GM23338 (cell line): ENCODE measurements at regions not wholly inside any gene's neighbourhood (a gene's known extent, or its start where the extent isn't known, plus 50 kb on each side); places are given as distances from the start of the nearest gene placed in this dataset.

Experiments
- ATAC-seq: fragments of 200-7000 bp; cut with Tn5 transposase; 3 replicates; pipeline ENCODE4 v1.9.1; 2020
- DNase-seq: peaks from one replicate; pipeline ENCODE4 v3.0.0-alpha.2; 2015; ENCODE audit warnings: low spot score
- H2AFZ ChIP-seq: fragments of 200-600 bp; sonication (generic); 2 replicates; pipeline ENCODE4 v1.8.0; 2016; ENCODE audit warnings: antibody characterized with exemption, mild to moderate bottlenecking, moderate library complexity
- H3F3A ChIP-seq: fragments of 200-600 bp; sonication (generic); replicated peaks from 2 replicates; pipeline ENCODE4 v1.8.0; 2017; ENCODE audit warnings: antibody characterized with exemption, mixed run types, low read depth
- H3K27ac ChIP-seq: fragments of 200-600 bp; sonication (generic); 2 replicates; pipeline ENCODE4 v1.6.1; 2016; ENCODE audit warnings: low read depth
- H3K27me3 ChIP-seq: fragments of 200-600 bp; sonication (generic); 2 replicates; pipeline ENCODE4 v1.8.0; 2016; ENCODE audit warnings: mild to moderate bottlenecking, mixed run types, moderate library complexity; ENCODE audit not compliant: insufficient read depth
- H3K36me3 ChIP-seq: fragments of 200-600 bp; sonication (generic); 2 replicates; pipeline ENCODE4 v1.8.0; 2016; ENCODE audit warnings: mild to moderate bottlenecking; ENCODE audit not compliant: insufficient read depth
- H3K4me1 ChIP-seq: fragments of 200-600 bp; sonication (generic); 2 replicates; pipeline ENCODE4 v1.8.0; 2016; ENCODE audit warnings: mild to moderate bottlenecking, moderate library complexity; ENCODE audit not compliant: insufficient read depth
- H3K4me2 ChIP-seq: fragments of 200-600 bp; sonication (generic); 2 replicates; pipeline ENCODE4 v1.7.1; 2017; ENCODE audit warnings: mixed run types
- H3K4me3 ChIP-seq: fragments of 200-600 bp; sonication (generic); 2 replicates; pipeline ENCODE4 v1.6.1; 2016; ENCODE audit warnings: mixed run types
- H3K79me2 ChIP-seq: fragments of 200-600 bp; sonication (generic); replicated peaks from 2 replicates; pipeline ENCODE4 v1.8.0; 2017; ENCODE audit warnings: mild to moderate bottlenecking; ENCODE audit not compliant: insufficient read depth
- H3K9me2 ChIP-seq: fragments of 200-600 bp; sonication (generic); 2 replicates; pipeline ENCODE4 v1.8.0; 2017; ENCODE audit not compliant: insufficient read depth
- H4K20me1 ChIP-seq: fragments of 200-600 bp; sonication (generic); replicated peaks from 2 replicates; pipeline ENCODE4 v1.8.0; 2017; ENCODE audit warnings: mild to moderate bottlenecking; ENCODE audit not compliant: insufficient read depth
- H3K27ac Mint-ChIP-seq: 2 replicates; pipeline ENCODE4 v1.8.0; 2020; ENCODE audit warnings: inconsistent platforms, mild to moderate bottlenecking, moderate library complexity, mixed read lengths
- H3K27me3 Mint-ChIP-seq: 3 replicates; pipeline ENCODE4 v1.8.0; 2022; ENCODE audit warnings: low read depth, mild to moderate bottlenecking, moderate library complexity, mixed read lengths, inconsistent platforms; ENCODE audit not compliant: insufficient read depth, poor library complexity
- H3K36me3 Mint-ChIP-seq: 3 replicates; pipeline ENCODE4 v1.8.0; 2021; ENCODE audit warnings: low read depth, mild to moderate bottlenecking, inconsistent platforms, moderate library complexity, mixed read lengths
- H3K4me1 Mint-ChIP-seq: 3 replicates; pipeline ENCODE4 v1.8.0; 2020; ENCODE audit warnings: mild to moderate bottlenecking, inconsistent platforms, mixed read lengths
- H3K4me3 Mint-ChIP-seq: 3 replicates; pipeline ENCODE4 v1.8.0; 2021; ENCODE audit warnings: moderate library complexity, mild to moderate bottlenecking, inconsistent platforms, mixed read lengths
- H3K9me3 Mint-ChIP-seq: 3 replicates; pipeline ENCODE4 v1.8.0; 2020; ENCODE audit warnings: moderate library complexity, mild to moderate bottlenecking, inconsistent platforms, mixed read lengths
- NANOG ChIP-seq: IDR thresholded peaks from 2 replicates; pipeline ENCODE4 v1.6.1; 2016; ENCODE audit warnings: antibody characterized with exemption, borderline replicate concordance
- STAT1 ChIP-seq: IDR thresholded peaks from one replicate; pipeline ENCODE4 v1.6.1; 2016; ENCODE audit warnings: antibody characterized with exemption; ENCODE audit not compliant: unreplicated experiment
- ZNF331 ChIP-seq: fragments of 250-450 bp; sonication (Bioruptor Pico); IDR thresholded peaks from 2 replicates; pipeline ENCODE4 v1.5.0; 2020; ENCODE audit warnings: low read depth, mild to moderate bottlenecking, moderate library complexity
- TF ChIP-seq, protein P1 (sequence below): fragments of 250-450 bp; sonication (Bioruptor Pico); IDR thresholded peaks from 2 replicates; pipeline ENCODE4 v1.5.0; 2020; ENCODE audit warnings: mild to moderate bottlenecking, moderate library complexity
- TF ChIP-seq, protein P2 (sequence below): IDR thresholded peaks from one replicate; pipeline ENCODE4 v1.6.1; 2018; ENCODE audit warnings: antibody characterized with exemption; ENCODE audit not compliant: unreplicated experiment

DNA sequence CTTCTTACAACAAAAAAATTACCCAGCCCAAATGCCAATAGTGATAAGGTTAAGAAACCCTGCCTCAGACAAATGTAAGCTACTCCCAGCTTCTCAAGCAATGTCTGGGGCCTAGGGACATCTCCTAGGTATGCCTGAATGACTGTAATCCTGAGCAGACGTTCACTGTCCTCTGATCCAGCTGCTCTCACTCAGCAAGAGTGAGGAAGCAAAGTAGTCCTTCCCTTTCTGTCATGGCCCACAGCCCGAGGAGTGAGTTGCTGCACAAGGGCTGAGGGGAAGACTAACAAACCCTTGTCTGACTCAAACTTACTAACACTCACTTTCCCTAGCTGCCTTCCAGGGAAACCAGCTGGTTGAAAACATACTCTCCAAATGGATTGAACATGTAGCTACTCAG, 124.9 kb upstream of the TNFSF4 start (continued):
- TF ChIP-seq, protein P1, sequence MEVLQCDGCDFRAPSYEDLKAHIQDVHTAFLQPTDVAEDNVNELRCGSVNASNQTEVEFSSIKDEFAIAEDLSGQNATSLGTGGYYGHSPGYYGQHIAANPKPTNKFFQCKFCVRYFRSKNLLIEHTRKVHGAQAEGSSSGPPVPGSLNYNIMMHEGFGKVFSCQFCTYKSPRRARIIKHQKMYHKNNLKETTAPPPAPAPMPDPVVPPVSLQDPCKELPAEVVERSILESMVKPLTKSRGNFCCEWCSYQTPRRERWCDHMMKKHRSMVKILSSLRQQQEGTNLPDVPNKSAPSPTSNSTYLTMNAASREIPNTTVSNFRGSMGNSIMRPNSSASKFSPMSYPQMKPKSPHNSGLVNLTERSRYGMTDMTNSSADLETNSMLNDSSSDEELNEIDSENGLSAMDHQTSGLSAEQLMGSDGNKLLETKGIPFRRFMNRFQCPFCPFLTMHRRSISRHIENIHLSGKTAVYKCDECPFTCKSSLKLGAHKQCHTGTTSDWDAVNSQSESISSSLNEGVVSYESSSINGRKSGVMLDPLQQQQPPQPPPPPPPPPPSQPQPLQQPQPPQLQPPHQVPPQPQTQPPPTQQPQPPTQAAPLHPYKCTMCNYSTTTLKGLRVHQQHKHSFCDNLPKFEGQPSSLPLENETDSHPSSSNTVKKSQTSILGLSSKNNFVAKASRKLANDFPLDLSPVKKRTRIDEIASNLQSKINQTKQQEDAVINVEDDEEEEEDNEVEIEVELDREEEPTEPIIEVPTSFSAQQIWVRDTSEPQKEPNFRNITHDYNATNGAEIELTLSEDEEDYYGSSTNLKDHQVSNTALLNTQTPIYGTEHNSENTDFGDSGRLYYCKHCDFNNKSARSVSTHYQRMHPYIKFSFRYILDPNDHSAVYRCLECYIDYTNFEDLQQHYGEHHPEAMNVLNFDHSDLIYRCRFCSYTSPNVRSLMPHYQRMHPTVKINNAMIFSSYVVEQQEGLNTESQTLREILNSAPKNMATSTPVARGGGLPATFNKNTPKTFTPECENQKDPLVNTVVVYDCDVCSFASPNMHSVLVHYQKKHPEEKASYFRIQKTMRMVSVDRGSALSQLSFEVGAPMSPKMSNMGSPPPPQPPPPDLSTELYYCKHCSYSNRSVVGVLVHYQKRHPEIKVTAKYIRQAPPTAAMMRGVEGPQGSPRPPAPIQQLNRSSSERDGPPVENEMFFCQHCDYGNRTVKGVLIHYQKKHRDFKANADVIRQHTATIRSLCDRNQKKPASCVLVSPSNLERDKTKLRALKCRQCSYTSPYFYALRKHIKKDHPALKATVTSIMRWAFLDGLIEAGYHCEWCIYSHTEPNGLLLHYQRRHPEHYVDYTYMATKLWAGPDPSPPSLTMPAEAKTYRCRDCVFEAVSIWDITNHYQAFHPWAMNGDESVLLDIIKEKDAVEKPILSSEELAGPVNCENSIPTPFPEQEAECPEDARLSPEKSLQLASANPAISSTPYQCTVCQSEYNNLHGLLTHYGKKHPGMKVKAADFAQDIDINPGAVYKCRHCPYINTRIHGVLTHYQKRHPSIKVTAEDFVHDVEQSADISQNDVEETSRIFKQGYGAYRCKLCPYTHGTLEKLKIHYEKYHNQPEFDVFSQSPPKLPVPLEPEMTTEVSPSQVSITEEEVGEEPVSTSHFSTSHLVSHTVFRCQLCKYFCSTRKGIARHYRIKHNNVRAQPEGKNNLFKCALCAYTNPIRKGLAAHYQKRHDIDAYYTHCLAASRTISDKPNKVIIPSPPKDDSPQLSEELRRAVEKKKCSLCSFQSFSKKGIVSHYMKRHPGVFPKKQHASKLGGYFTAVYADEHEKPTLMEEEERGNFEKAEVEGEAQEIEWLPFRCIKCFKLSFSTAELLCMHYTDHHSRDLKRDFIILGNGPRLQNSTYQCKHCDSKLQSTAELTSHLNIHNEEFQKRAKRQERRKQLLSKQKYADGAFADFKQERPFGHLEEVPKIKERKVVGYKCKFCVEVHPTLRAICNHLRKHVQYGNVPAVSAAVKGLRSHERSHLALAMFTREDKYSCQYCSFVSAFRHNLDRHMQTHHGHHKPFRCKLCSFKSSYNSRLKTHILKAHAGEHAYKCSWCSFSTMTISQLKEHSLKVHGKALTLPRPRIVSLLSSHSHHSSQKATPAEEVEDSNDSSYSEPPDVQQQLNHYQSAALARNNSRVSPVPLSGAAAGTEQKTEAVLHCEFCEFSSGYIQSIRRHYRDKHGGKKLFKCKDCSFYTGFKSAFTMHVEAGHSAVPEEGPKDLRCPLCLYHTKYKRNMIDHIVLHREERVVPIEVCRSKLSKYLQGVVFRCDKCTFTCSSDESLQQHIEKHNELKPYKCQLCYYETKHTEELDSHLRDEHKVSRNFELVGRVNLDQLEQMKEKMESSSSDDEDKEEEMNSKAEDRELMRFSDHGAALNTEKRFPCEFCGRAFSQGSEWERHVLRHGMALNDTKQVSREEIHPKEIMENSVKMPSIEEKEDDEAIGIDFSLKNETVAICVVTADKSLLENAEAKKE (CRISPR knock-in tag): no peak
- no peak for TF ChIP-seq STAT1
- TF ChIP-seq, protein P2, sequence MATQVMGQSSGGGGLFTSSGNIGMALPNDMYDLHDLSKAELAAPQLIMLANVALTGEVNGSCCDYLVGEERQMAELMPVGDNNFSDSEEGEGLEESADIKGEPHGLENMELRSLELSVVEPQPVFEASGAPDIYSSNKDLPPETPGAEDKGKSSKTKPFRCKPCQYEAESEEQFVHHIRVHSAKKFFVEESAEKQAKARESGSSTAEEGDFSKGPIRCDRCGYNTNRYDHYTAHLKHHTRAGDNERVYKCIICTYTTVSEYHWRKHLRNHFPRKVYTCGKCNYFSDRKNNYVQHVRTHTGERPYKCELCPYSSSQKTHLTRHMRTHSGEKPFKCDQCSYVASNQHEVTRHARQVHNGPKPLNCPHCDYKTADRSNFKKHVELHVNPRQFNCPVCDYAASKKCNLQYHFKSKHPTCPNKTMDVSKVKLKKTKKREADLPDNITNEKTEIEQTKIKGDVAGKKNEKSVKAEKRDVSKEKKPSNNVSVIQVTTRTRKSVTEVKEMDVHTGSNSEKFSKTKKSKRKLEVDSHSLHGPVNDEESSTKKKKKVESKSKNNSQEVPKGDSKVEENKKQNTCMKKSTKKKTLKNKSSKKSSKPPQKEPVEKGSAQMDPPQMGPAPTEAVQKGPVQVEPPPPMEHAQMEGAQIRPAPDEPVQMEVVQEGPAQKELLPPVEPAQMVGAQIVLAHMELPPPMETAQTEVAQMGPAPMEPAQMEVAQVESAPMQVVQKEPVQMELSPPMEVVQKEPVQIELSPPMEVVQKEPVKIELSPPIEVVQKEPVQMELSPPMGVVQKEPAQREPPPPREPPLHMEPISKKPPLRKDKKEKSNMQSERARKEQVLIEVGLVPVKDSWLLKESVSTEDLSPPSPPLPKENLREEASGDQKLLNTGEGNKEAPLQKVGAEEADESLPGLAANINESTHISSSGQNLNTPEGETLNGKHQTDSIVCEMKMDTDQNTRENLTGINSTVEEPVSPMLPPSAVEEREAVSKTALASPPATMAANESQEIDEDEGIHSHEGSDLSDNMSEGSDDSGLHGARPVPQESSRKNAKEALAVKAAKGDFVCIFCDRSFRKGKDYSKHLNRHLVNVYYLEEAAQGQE: no peak
- no peak for TF ChIP-seq ZNF331

DNA sequence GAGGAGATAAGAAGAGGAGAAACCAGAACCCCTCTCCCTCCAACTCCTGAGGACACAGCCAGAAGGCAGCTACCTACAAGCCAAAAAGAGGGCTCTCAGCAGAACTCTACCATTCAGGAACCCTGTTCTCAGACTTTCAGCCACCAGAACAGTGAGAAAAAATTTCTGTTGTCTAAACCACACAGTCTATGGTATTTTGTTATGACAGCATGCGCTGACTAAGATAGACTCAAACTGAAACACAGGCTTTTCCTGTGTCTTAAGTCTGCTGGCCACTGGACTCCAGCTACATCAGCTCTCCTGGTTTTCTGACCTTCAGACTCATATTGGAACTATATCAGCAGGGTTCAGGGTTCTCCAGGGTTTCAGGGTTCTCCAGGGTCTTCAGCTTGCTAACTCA, 126.5 kb upstream of the TNFSF4 start:
- no peaks in the 10 kb centered on the region for H3K36me3 ChIP-seq
- Mint-ChIP-seq H3K4me3 (no peak overlapping the region), H3K27me3 (no peaks in the 10 kb centered on the region)

More for the DNA sequence above, 126.5 kb upstream of the TNFSF4 start:
- H3K27ac Mint-ChIP-seq: no peak overlapping the region
- no peaks in the 10 kb centered on the region for H3K36me3 Mint-ChIP-seq
- Histone ChIP-seq H3K79me2 (no peaks in the 10 kb centered on the region), H2AFZ (no peak overlapping the region), H3K27me3 (no peaks in the 10 kb centered on the region), H3K4me3 (no peak overlapping the region), H3F3A (no peaks in the 10 kb centered on the region), H3K9me2 (peaks cover 11% of the 10 kb centered on the region; the same call in 1 of the 2 replicates), H3K27ac (no peak overlapping the region), H3K4me1 (no peaks in the 10 kb centered on the region), H3K4me2 (no peak overlapping the region), H4K20me1 (no peaks in the 10 kb centered on the region)
- H3K4me1 Mint-ChIP-seq: peaks cover 7% of the 10 kb centered on the region; the same call in 2 of the 3 replicates
- no peaks in the 10 kb centered on the region for H3K9me3 Mint-ChIP-seq
- DNase-seq (no peak), ATAC-seq (no peak)
- no peak for TF ChIP-seq NANOG
